CD4-positive, alpha-beta memory T cell (primary cell): ENCODE measurements at regions not wholly inside any gene's neighbourhood (a gene's known extent, or its start where the extent isn't known, plus 50 kb on each side); places are given as distances from the start of the nearest gene placed in this dataset.

ENCODE experiments used
- CTCF ChIA-PET: fragments of 350-600 bp; sonication (Branson Sonifier 250); formaldehyde crosslinking; loops from one replicate; lab custom pipeline; 2021; ENCODE audit warnings: inconsistent platforms; ENCODE audit not compliant: partially characterized antibody; lab: Charles Lee
- POLR2A ChIA-PET: fragments of 350-600 bp; sonication (Branson Sonifier 250); formaldehyde crosslinking; loops from one replicate; lab custom pipeline; 2021; ENCODE audit not compliant: partially characterized antibody; lab: Charles Lee
- DNase-seq, 5 donors: peaks; one replicate each; pipeline versions ENCODE4 v3.0.0 to v3.0.0-alpha.2; 2020 to 2022; ENCODE audit warnings: mixed read lengths in 1 of 5
- H3K27ac ChIP-seq: one replicate; pipeline ENCODE4 v1.7.0; 2013; ENCODE audit warnings: low read depth, low read length
- H3K27me3 ChIP-seq: 2 replicates; pipeline ENCODE4 v1.7.0; 2013; ENCODE audit warnings: mild to moderate bottlenecking, low read length, moderate library complexity; ENCODE audit not compliant: insufficient read depth
- H3K36me3 ChIP-seq: 2 replicates; pipeline ENCODE4 v1.7.0; 2013; ENCODE audit warnings: mild to moderate bottlenecking, low read length, moderate library complexity; ENCODE audit not compliant: insufficient read depth
- H3K4me1 ChIP-seq: 2 replicates; pipeline ENCODE4 v1.7.0; 2013; ENCODE audit warnings: mild to moderate bottlenecking, low read length, moderate library complexity; ENCODE audit not compliant: insufficient read depth
- H3K4me3 ChIP-seq, 2 donors: one replicate each; pipeline ENCODE4 v1.7.0; 2013; ENCODE audit warnings: low read length in 2 of 2, mild to moderate bottlenecking in 1 of 2
- H3K9me3 ChIP-seq, 2 donors: one replicate each; pipeline ENCODE4 v1.7.0; 2013; ENCODE audit warnings: low read length in 2 of 2, control low read depth in 1 of 2; ENCODE audit not compliant: control insufficient read depth in 1 of 2
- H3K27ac Mint-ChIP-seq, 7 donors: one replicate each; pipeline ENCODE4 v1.8.0; 2020 to 2021; ENCODE audit warnings: mixed read lengths in 7 of 7, mild to moderate bottlenecking in 6 of 7, inconsistent platforms in 3 of 7, moderate library complexity in 3 of 7
- H3K27me3 Mint-ChIP-seq, 2 donors: one replicate each; pipeline ENCODE4 v1.8.0; 2020 to 2021; ENCODE audit warnings: mixed read lengths in 2 of 2
- H3K36me3 Mint-ChIP-seq, 2 donors: one replicate each; pipeline ENCODE4 v1.8.0; 2020 to 2021; ENCODE audit warnings: mixed read lengths in 2 of 2, inconsistent platforms in 1 of 2, mild to moderate bottlenecking in 1 of 2
- H3K4me1 Mint-ChIP-seq, 4 donors: one replicate each; pipeline ENCODE4 v1.8.0; 2020 to 2021; ENCODE audit warnings: mixed read lengths in 4 of 4, mild to moderate bottlenecking in 1 of 4
- H3K4me3 Mint-ChIP-seq, 8 donors: one replicate each; pipeline ENCODE4 v1.8.0; 2020 to 2021; ENCODE audit warnings: mixed read lengths in 8 of 8, mild to moderate bottlenecking in 7 of 8, moderate library complexity in 6 of 8, inconsistent platforms in 3 of 8
- H3K9me3 Mint-ChIP-seq, 8 donors: one replicate each; pipeline ENCODE4 v1.8.0; 2020 to 2021; ENCODE audit warnings: mixed read lengths in 8 of 8, mild to moderate bottlenecking in 5 of 8, inconsistent platforms in 3 of 8, moderate library complexity in 1 of 8
- intact Hi-C: fragments of 100-400 bp; cut with micrococcal nuclease; formaldehyde crosslinking; loops from one replicate; pipeline ENCODE4 v1.15.1; 2023

GRCh38 chr6:78482801-78483552 is 384.4 kb upstream of the IRAK1BP1 start:
- peaks cover 0 to 10% (median under 1%) of the 10 kb centered on the region in 8 donors for H3K9me3 Mint-ChIP-seq
- Histone ChIP-seq H3K4me3 (no peak overlapping the region), H3K4me1 (no peaks in the 10 kb centered on the region), H3K9me3 (no peaks in the 10 kb centered on the region), H3K27ac (no peak overlapping the region), H3K27me3 (no peaks in the 10 kb centered on the region), H3K36me3 (no peaks in the 10 kb centered on the region)
- CTCF ChIA-PET, result no interaction called here
- DNase-seq, result no peak
- H3K4me1 Mint-ChIP-seq, result no peaks in the 10 kb centered on the region
- H3K27ac Mint-ChIP-seq, result no peak overlapping the region
- no peak overlapping the region for H3K4me3 Mint-ChIP-seq
- no peaks in the 10 kb centered on the region for H3K27me3 Mint-ChIP-seq
- intact Hi-C loops, result no loop called here
- POLR2A ChIA-PET, result no interaction called here
- no peaks in the 10 kb centered on the region for H3K36me3 Mint-ChIP-seq

GRCh38 chr6:78483553-78484197 is 383.7 kb upstream of the IRAK1BP1 start:
- DNase-seq, result no peak
- intact Hi-C loops, result no loop called here
- POLR2A ChIA-PET, result no interaction called here
- no peak overlapping the region for H3K4me3 ChIP-seq
- Mint-ChIP-seq H3K4me1 (no peaks in the 10 kb centered on the region), H3K4me3 (no peak overlapping the region), H3K36me3 (no peaks in the 10 kb centered on the region), H3K9me3 (peaks cover 0 to 9% (median 0%) of the 10 kb centered on the region in 8 donors), H3K27ac (no peak overlapping the region), H3K27me3 (no peaks in the 10 kb centered on the region)
- no peaks in the 10 kb centered on the region for H3K27me3 ChIP-seq
- H3K4me1 ChIP-seq, result no peaks in the 10 kb centered on the region
- H3K9me3 ChIP-seq, result no peaks in the 10 kb centered on the region
- H3K27ac ChIP-seq, result no peak overlapping the region
- CTCF ChIA-PET, result no interaction called here
- H3K36me3 ChIP-seq, result no peaks in the 10 kb centered on the region

GRCh38 chr6:78484198-78485064 is 382.9 kb upstream of the IRAK1BP1 start:
- H3K27me3 ChIP-seq, result no peaks in the 10 kb centered on the region
- no peak overlapping the region for H3K27ac ChIP-seq
- ChIA-PET POLR2A (no interaction called here), CTCF (no interaction called here)
- Mint-ChIP-seq H3K27me3 (no peaks in the 10 kb centered on the region), H3K9me3 (peaks cover 0 to 9% (median 0%) of the 10 kb centered on the region in 8 donors), H3K4me1 (no peaks in the 10 kb centered on the region), H3K36me3 (no peaks in the 10 kb centered on the region), H3K27ac (no peak overlapping the region), H3K4me3 (no peak overlapping the region)
- H3K9me3 ChIP-seq, result no peaks in the 10 kb centered on the region
- no peak overlapping the region for H3K4me3 ChIP-seq
- H3K4me1 ChIP-seq, result no peaks in the 10 kb centered on the region
- H3K36me3 ChIP-seq, result no peaks in the 10 kb centered on the region
- intact Hi-C loops, result no loop called here
- no peak for DNase-seq

GRCh38 chr6:78487401-78487800 is 379.9 kb upstream of the IRAK1BP1 start:
- no peak overlapping the region for H3K27ac ChIP-seq
- H3K9me3 ChIP-seq, result no peaks in the 10 kb centered on the region
- Mint-ChIP-seq H3K9me3 (peaks cover 0 to 3% (median 0%) of the 10 kb centered on the region in 8 donors), H3K27ac (no peak overlapping the region), H3K27me3 (no peaks in the 10 kb centered on the region), H3K4me3 (no peak overlapping the region), H3K36me3 (no peaks in the 10 kb centered on the region), H3K4me1 (no peaks in the 10 kb centered on the region)
- POLR2A ChIA-PET, result no interaction called here
- no peaks in the 10 kb centered on the region for H3K27me3 ChIP-seq
- H3K4me1 ChIP-seq, result no peaks in the 10 kb centered on the region
- no peak overlapping the region for H3K4me3 ChIP-seq
- intact Hi-C loops, result no loop called here
- CTCF ChIA-PET, result no interaction called here
- no peak for DNase-seq
- no peaks in the 10 kb centered on the region for H3K36me3 ChIP-seq

GRCh38 chr6:78489874-78490273 is 377.5 kb upstream of the IRAK1BP1 start:
- H3K27ac ChIP-seq, result no peak overlapping the region
- no peak overlapping the region for H3K4me3 ChIP-seq
- H3K27me3 ChIP-seq, result no peaks in the 10 kb centered on the region
- H3K4me1 ChIP-seq, result no peaks in the 10 kb centered on the region
- Mint-ChIP-seq H3K27me3 (no peaks in the 10 kb centered on the region), H3K27ac (no peak overlapping the region), H3K4me1 (no peaks in the 10 kb centered on the region), H3K4me3 (no peak overlapping the region), H3K9me3 (peaks cover 0 to 3% (median 0%) of the 10 kb centered on the region in 8 donors), H3K36me3 (no peaks in the 10 kb centered on the region)
- no peaks in the 10 kb centered on the region for H3K36me3 ChIP-seq
- no peaks in the 10 kb centered on the region for H3K9me3 ChIP-seq
- ChIA-PET POLR2A (no interaction called here), CTCF (no interaction called here)
- DNase-seq, result no peak
- intact Hi-C loops, result no loop called here

- Mint-ChIP-seq H3K27ac (no peak overlapping the region), H3K27me3 (no peaks in the 10 kb centered on the region), H3K4me1 (no peaks in the 10 kb centered on the region), H3K36me3 (no peaks in the 10 kb centered on the region), H3K9me3 (peaks cover 0 to 5% (median under 1%) of the 10 kb centered on the region in 8 donors), H3K4me3 (no peak overlapping the region)
- CTCF ChIA-PET, result no interaction called here
- POLR2A ChIA-PET, result no interaction called here
- no peak overlapping the region for H3K27ac ChIP-seq
- no peaks in the 10 kb centered on the region for H3K4me1 ChIP-seq
- H3K4me3 ChIP-seq, result no peak overlapping the region
- intact Hi-C loops, result no loop called here
- no peaks in the 10 kb centered on the region for H3K9me3 ChIP-seq
- no peaks in the 10 kb centered on the region for H3K36me3 ChIP-seq
- no peaks in the 10 kb centered on the region for H3K27me3 ChIP-seq
- no peak for DNase-seq
Observed at GRCh38 chr6:78492351-78493017, 374.9 kb upstream of the IRAK1BP1 start.
